GM12864 (cell line): ENCODE measurements at regions not wholly inside any gene's neighbourhood (a gene's known extent, or its start where the extent isn't known, plus 50 kb on each side); places are given as distances from the start of the nearest gene placed in this dataset.
A peak's percentile ranks its signal among the peaks of the same experiment; 100 is the strongest.

Experiments used
- DNase-seq: peaks from one replicate; pipeline ENCODE4 v3.0.0-alpha.2; 2011; ENCODE audit warnings: low read depth
- H3K4me3 ChIP-seq: 2 replicates; pipeline ENCODE4 v1.5.1; 2011; ENCODE audit warnings: mild to moderate bottlenecking, low read depth, low read length, control low read depth
- TF ChIP-seq, protein P1 (sequence below): IDR thresholded peaks from 2 replicates; pipeline ENCODE4 v1.5.1; 2011; ENCODE audit warnings: low read depth, mild to moderate bottlenecking, moderate library complexity, low read length, control low read depth, inconsistent platforms; ENCODE audit errors: missing control alignments

DNA sequence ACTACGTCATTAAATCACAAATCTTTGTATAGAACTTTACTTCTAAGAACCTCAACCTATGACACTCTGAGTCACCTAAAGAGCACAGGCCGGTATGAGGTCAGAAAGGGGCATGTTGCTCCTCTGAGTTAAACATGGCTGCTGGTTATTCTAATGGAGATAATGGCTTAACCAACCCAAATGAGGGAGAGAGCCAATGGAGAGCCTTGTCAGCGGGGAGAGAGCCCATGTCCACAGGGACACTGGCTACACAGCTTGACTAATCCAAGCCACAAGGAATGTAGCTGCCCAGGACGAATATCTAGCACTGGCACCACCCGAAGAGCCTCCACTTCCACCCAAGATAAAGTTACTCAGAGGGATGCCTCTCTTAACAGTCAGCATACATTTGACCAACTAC is 77.0 kb upstream of the STAC start:
- no peak overlapping the region for H3K4me3 ChIP-seq
- TF ChIP-seq, protein P1, sequence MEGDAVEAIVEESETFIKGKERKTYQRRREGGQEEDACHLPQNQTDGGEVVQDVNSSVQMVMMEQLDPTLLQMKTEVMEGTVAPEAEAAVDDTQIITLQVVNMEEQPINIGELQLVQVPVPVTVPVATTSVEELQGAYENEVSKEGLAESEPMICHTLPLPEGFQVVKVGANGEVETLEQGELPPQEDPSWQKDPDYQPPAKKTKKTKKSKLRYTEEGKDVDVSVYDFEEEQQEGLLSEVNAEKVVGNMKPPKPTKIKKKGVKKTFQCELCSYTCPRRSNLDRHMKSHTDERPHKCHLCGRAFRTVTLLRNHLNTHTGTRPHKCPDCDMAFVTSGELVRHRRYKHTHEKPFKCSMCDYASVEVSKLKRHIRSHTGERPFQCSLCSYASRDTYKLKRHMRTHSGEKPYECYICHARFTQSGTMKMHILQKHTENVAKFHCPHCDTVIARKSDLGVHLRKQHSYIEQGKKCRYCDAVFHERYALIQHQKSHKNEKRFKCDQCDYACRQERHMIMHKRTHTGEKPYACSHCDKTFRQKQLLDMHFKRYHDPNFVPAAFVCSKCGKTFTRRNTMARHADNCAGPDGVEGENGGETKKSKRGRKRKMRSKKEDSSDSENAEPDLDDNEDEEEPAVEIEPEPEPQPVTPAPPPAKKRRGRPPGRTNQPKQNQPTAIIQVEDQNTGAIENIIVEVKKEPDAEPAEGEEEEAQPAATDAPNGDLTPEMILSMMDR: no peak
- DNase-seq: no peak

DNA sequence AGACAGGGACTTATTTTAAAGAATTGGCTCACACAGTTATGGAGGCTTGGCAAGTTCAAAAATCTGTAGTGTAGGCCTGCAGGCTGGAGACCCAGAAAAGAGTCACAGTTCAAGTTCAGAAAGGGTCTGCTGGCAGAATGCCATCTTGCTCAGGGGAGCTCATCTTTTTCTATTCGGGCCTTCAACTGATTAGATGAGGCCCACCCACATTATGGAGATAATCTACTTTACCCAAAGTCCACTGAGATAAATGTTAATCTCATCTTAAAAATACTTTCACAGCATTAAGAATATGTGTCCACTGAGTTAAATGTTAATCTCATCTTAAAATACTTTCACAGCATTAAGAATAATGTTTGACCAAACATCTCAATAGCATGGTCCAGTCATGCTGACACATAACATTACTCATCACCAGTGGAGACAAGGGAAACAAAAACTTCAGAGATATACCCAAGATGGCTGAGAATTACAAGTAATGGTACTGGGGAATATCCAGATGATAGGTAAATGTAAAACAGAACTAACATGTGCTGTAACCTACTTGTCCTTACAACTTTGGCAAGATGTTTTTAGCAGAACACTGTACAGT is 74.3 kb upstream of the STAC start:
- TF ChIP-seq, protein P1: no peak
- H3K4me3 ChIP-seq: no peak overlapping the region
- no peak for DNase-seq

DNA sequence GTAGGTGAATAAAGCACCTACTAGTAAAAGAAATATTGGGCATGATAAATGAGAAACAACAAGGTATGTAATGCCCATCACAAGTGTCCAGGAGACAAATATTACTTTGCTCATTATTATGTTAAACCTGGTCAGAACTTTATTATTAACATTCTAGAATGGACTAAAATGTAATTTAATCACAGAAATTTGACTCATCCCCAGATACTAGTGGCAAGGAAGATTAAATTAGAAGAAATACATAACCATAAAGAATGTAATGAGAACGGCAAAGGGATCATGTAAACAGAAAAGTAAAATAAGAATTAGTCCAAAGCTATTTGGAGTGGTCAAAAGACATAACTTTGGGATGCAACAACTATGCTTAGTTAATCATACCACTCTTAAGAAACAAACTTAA is 71.2 kb upstream of the STAC start:
- DNase-seq: no peak
- TF ChIP-seq, protein P1: no peak
- H3K4me3 ChIP-seq: no peak overlapping the region

DNA sequence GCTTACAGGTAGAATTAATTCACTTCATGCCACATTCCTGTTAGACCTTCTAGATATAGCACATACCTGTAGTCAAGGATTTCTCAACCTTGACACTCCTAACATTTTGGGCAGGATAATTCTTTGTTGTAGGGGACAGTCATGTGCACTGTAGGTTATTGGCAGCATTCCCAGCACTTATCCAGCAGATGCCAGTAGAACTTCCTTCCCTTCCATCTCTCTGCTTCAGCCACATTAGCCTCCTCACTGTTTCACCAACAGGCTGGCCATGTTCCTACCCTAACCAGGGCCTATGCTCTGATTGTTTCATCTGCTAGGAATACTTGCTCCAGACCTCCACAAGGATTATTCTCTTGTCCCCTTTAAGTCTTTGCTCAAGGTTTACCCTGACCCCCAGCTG is 68.0 kb upstream of the STAC start:
- H3K4me3 ChIP-seq: no peak overlapping the region
- DNase-seq: no peak
- TF ChIP-seq, protein P1: no peak

DNA sequence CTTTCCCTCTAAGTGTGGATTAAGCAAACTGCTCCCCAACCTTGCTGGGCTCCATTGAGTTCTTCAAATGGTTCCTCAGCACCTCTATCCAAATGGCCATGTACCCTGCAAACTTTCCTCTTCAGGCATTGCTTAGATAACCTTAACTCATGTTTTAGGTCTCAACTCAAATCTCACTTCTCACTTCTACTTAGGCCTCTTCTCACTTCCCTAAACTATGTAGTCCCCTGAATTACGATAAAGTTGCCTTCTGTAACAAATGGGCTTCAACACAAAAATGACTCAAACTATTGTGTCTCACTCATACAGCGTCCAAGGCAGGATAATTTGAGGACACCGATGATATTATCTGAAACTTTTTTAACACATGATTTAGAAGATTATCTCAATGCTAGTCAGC is 62.4 kb upstream of the STAC start:
- TF ChIP-seq, protein P1: no peak
- peak; percentile 8 for DNase-seq
- no peak overlapping the region for H3K4me3 ChIP-seq

DNA sequence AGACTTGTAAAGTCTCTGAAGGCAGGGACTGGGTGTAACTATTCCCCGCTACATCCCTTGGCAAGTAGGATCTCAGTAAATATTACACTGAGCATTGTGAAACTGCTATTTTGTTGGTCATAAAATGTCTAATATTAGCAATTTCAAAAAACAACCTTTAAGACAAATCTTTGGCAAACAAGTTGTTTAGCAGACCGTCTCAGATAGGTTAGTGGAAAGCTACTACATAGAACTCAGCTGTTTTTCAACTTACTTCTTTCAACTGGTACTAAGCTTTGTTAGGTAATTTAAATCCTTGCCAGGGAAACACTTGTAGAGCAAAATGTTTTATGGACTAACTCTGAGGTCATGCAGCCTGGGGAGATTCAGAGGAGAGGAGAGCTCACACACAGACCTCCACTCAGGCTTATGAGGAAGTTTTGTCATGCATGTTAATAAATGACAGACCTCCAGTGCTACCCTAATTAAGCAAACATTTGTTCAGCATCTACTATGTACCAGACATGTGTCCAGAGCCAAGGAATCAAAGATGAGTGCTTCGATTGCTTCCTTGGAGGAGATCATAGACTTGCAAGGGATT is 61.6 kb upstream of the STAC start:
- no peak for DNase-seq
- TF ChIP-seq, protein P1: no peak
- no peak overlapping the region for H3K4me3 ChIP-seq

DNA sequence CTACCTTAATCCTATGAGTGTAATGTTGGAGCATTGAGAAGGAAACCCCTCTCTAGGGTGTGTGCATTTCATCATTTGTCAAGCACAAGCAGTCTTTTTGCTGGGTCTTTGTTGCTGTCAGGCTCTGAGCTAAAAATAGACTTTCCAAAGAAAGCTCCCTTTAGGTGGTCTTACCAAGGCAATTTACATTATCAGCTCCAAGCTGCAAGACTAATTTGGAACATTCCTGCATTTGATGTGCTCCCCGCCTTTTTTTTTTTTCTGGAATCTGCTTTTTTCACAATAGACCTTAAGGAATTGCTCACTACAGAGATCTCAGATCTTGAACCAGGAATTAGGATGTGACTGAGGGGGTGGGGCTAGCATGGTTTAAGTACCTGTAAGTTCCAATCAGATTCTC is 60.6 kb upstream of the STAC start:
- H3K4me3 ChIP-seq: no peak overlapping the region
- DNase-seq: no peak
- TF ChIP-seq, protein P1: no peak
